ENCODE measurements at regions not wholly inside any gene's neighbourhood (a gene's known extent, or its start where the extent isn't known, plus 50 kb on each side); places are given as distances from the start of the nearest gene placed in this dataset.
"Not testable (repeated sequence)": the region's sequence is repeated elsewhere in the genome, so short reads cannot be mapped to it uniquely, and the experiment has no call there.

- no peak for DNase-seq
Measured at GRCh38 chr1:8139941-8140340, 113.8 kb upstream of the ERRFI1 start.

GRCh38 chr1:8139383-8139782, 113.3 kb upstream of the ERRFI1 start:
- no peak for DNase-seq

GRCh38 chr1:8138673-8139072, 112.6 kb upstream of the ERRFI1 start:
- DNase-seq: no peak

- DNase-seq: peak; percentile 93
Measured at GRCh38 chr1:8137481-8138244, 111.6 kb upstream of the ERRFI1 start.

- no peak for DNase-seq
Measured at GRCh38 chr1:8136766-8137165, 110.7 kb upstream of the ERRFI1 start.

GRCh38 chr1:8135250-8135649, 109.1 kb upstream of the ERRFI1 start:
- no peak for DNase-seq

GRCh38 chr1:8134546-8135235, 108.6 kb upstream of the ERRFI1 start:
- no peak for DNase-seq

GRCh38 chr1:8133657-8134430, 107.7 kb upstream of the ERRFI1 start:
- DNase-seq: peak; percentile 88

- DNase-seq: no peak
Measured at GRCh38 chr1:8133190-8133589, 107.1 kb upstream of the ERRFI1 start.

GRCh38 chr1:8127171-8127641, 101.1 kb upstream of the ERRFI1 start:
- DNase-seq: no peak

GRCh38 chr1:8122477-8123407, 96.6 kb upstream of the ERRFI1 start:
- DNase-seq: no peak

GRCh38 chr1:8122160-8122476, 96.0 kb upstream of the ERRFI1 start:
- no peak for DNase-seq

GRCh38 chr1:8121261-8122159, 95.4 kb upstream of the ERRFI1 start:
- peak; percentile 69 for DNase-seq

- no peak for DNase-seq
Measured at GRCh38 chr1:8120693-8121260, 94.7 kb upstream of the ERRFI1 start.

GRCh38 chr1:8118736-8119135, 92.6 kb upstream of the ERRFI1 start:
- not testable (repeated sequence) for DNase-seq

- peak; percentile 59 for DNase-seq
Measured at GRCh38 chr1:8118031-8118451, 91.9 kb upstream of the ERRFI1 start.

- peak; percentile 63 for DNase-seq
Measured at GRCh38 chr1:8116894-8117264, 90.8 kb upstream of the ERRFI1 start.

GRCh38 chr1:8115769-8116167, 89.7 kb upstream of the ERRFI1 start:
- DNase-seq: no peak

GRCh38 chr1:8115031-8115768, 89.1 kb upstream of the ERRFI1 start:
- no peak for DNase-seq

Measured in fibroblast of skin of abdomen (primary cell).